Kidney capillary endothelial cell (primary cell): ENCODE measurements at regions not wholly inside any gene's neighbourhood (a gene's known extent, or its start where the extent isn't known, plus 50 kb on each side); places are given as distances from the start of the nearest gene placed in this dataset.
"Not testable (repeated sequence)": the region's sequence is repeated elsewhere in the genome, so short reads cannot be mapped to it uniquely, and the experiment has no call there.

Source experiments
- DNase-seq: peaks from one replicate; pipeline ENCODE4 v3.0.0-alpha.2; 2018; ENCODE audit warnings: low spot score

GRCh38 chr11:98710026-98710425 lies 310.7 kb upstream of the CNTN5 start:
- DNase-seq: no peak

- no peak for DNase-seq
Observed at GRCh38 chr11:98710986-98711385, 309.8 kb upstream of the CNTN5 start.

- DNase-seq: no peak
Observed at GRCh38 chr11:98720951-98721350, 299.8 kb upstream of the CNTN5 start.

GRCh38 chr11:98725471-98725870 lies 295.3 kb upstream of the CNTN5 start:
- no peak for DNase-seq

GRCh38 chr11:98728421-98728820 lies 292.3 kb upstream of the CNTN5 start:
- DNase-seq: no peak

GRCh38 chr11:98729118-98729517 lies 291.6 kb upstream of the CNTN5 start:
- DNase-seq: no peak

- no peak for DNase-seq
Observed at GRCh38 chr11:98732947-98733346, 287.8 kb upstream of the CNTN5 start.

GRCh38 chr11:98733378-98733777 lies 287.4 kb upstream of the CNTN5 start:
- not testable (repeated sequence) for DNase-seq

GRCh38 chr11:98734686-98735085 lies 286.1 kb upstream of the CNTN5 start:
- DNase-seq: no peak

GRCh38 chr11:98736833-98737232 lies 283.9 kb upstream of the CNTN5 start:
- DNase-seq: no peak

GRCh38 chr11:98740321-98740720 lies 280.4 kb upstream of the CNTN5 start:
- DNase-seq: no peak

GRCh38 chr11:98763446-98763845 lies 257.3 kb upstream of the CNTN5 start:
- DNase-seq: not testable (repeated sequence)

- no peak for DNase-seq
Observed at GRCh38 chr11:98766903-98767302, 253.8 kb upstream of the CNTN5 start.

GRCh38 chr11:98770046-98770445 lies 250.7 kb upstream of the CNTN5 start:
- not testable (repeated sequence) for DNase-seq

GRCh38 chr11:98771791-98772190 lies 249.0 kb upstream of the CNTN5 start:
- no peak for DNase-seq

GRCh38 chr11:98772893-98773292 lies 247.9 kb upstream of the CNTN5 start:
- no peak for DNase-seq

- no peak for DNase-seq
Observed at GRCh38 chr11:98793276-98793675, 227.5 kb upstream of the CNTN5 start.

- no peak for DNase-seq
Observed at GRCh38 chr11:98798333-98798732, 222.4 kb upstream of the CNTN5 start.

GRCh38 chr11:98800696-98801095 lies 220.1 kb upstream of the CNTN5 start:
- no peak for DNase-seq

- DNase-seq: no peak
Observed at GRCh38 chr11:98828986-98829708, 191.6 kb upstream of the CNTN5 start.

- no peak for DNase-seq
Observed at GRCh38 chr11:98829971-98830370, 190.8 kb upstream of the CNTN5 start.

GRCh38 chr11:98834776-98835175 lies 186.0 kb upstream of the CNTN5 start:
- no peak for DNase-seq

- DNase-seq: no peak
Observed at GRCh38 chr11:98835335-98835734, 185.4 kb upstream of the CNTN5 start.

- no peak for DNase-seq
Observed at GRCh38 chr11:98836156-98836555, 184.6 kb upstream of the CNTN5 start.
